Thyroid gland (tissue), 4 donors: ENCODE measurements at regions not wholly inside any gene's neighbourhood (a gene's known extent, or its start where the extent isn't known, plus 50 kb on each side); places are given as distances from the start of the nearest gene placed in this dataset.
"Not testable (repeated sequence)": the region's sequence is repeated elsewhere in the genome, so short reads cannot be mapped to it uniquely, and the experiment has no call there.

Experiments used
- CTCF ChIP-seq, 6 experiments: fragments of 200-600 bp in 3 of 6; fragments of 450-650 bp in 3 of 6; sonication (generic) in 3 of 6; IDR thresholded peaks; one replicate each; pipeline ENCODE4 v1.5.1; 2016 to 2019; ENCODE audit warnings: antibody characterized with exemption in 6 of 6, mild to moderate bottlenecking in 2 of 6, inconsistent platforms in 1 of 6, moderate library complexity in 1 of 6
- POLR2A ChIP-seq, 2 donors: fragments of 450-650 bp; IDR thresholded peaks; one replicate each; pipeline ENCODE4 v1.6.1; 2017; ENCODE audit warnings: antibody characterized with exemption in 2 of 2, mild to moderate bottlenecking in 2 of 2, moderate library complexity in 1 of 2

- not testable (repeated sequence) for TF ChIP-seq CTCF, POLR2A (IDR thresholded peaks at IDR 0.05)
These were observed 2755.4 kb downstream of the RPIA start for GRCh38 chr2:91446915-91447314.
